Endothelial cell of umbilical vein (primary cell): ENCODE measurements at regions not wholly inside any gene's neighbourhood (a gene's known extent, or its start where the extent isn't known, plus 50 kb on each side); places are given as distances from the start of the nearest gene placed in this dataset.

Experiments used
- BruUV-seq: library from RNA; stranded (reverse); fragments of 400-500 nt; replicated peaks from 2 replicates; lab custom pipeline; 2021; lab: Mats Ljungman, UMichigan
- CTCF ChIA-PET: fragments of 300-600, 350-600 bp; sonication (Branson Sonifier 250); formaldehyde crosslinking; loops from one replicate; lab custom pipeline; 2021; ENCODE audit warnings: antibody characterized with exemption, inconsistent platforms; lab: Charles Lee
- POLR2A ChIA-PET: fragments of 300-600, 350-600 bp; sonication (Branson Sonifier 250); formaldehyde crosslinking; loops from one replicate; lab custom pipeline; 2021; ENCODE audit warnings: antibody characterized with exemption, inconsistent platforms; lab: Charles Lee
- DNase-seq: peaks from one replicate; pipeline ENCODE4 v3.0.0-alpha.2; 2011; ENCODE audit warnings: low read depth, low spot score
- FAIRE-seq: peaks from 2 replicates; lab custom pipeline; 2011; peaks lifted over from hg19 to GRCh38; lab: Jason Lieb, UNC
- H2AFZ ChIP-seq: 2 replicates; pipeline ENCODE4 v1.6.0; 2012; ENCODE audit warnings: low read depth, low read length, control low read depth, inconsistent platforms
- H3K27ac ChIP-seq: 2 replicates; pipeline ENCODE4 v1.5.1; 2011; ENCODE audit warnings: low read depth, mild to moderate bottlenecking, control low read depth, low read length, moderate library complexity; ENCODE audit not compliant: insufficient read depth
- H3K27me3 ChIP-seq, 2 experiments: 2 replicates each; pipeline versions ENCODE4 v1.6.0 to v1.6.1; 2011; ENCODE audit warnings: low read length in 2 of 2, mixed read lengths in 1 of 2; ENCODE audit not compliant: control insufficient read depth in 2 of 2, insufficient read depth in 2 of 2
- H3K36me3 ChIP-seq, 2 experiments: 2 replicates in 1 of 2; 3 replicates in 1 of 2; pipeline ENCODE4 v1.5.1; 2011; ENCODE audit warnings: low read length in 2 of 2, mild to moderate bottlenecking in 1 of 2, moderate library complexity in 1 of 2; ENCODE audit not compliant: control insufficient read depth in 2 of 2, insufficient read depth in 2 of 2; ENCODE audit errors: extremely low read depth in 1 of 2
- H3K4me1 ChIP-seq: 3 replicates; pipeline ENCODE4 v1.5.1; 2011; ENCODE audit warnings: mild to moderate bottlenecking, low read length; ENCODE audit not compliant: control insufficient read depth, insufficient read depth; ENCODE audit errors: extremely low read depth
- H3K4me2 ChIP-seq: 2 replicates; pipeline ENCODE4 v1.6.1; 2011; ENCODE audit warnings: low read length, control low read depth, mixed read lengths; ENCODE audit not compliant: insufficient read depth
- H3K4me3 ChIP-seq, 3 experiments: fragments of 200-600 bp in 1 of 3; sonication (generic), shearing (Covaris generic) in 1 of 3; replicated peaks in 1 of 3; 2 replicates each; pipeline ENCODE4 v1.5.1; 2011 to 2016; ENCODE audit warnings: control low read depth in 3 of 3, low read length in 3 of 3, mild to moderate bottlenecking in 2 of 3, inconsistent platforms in 1 of 3, low read depth in 1 of 3, moderate library complexity in 1 of 3; ENCODE audit not compliant: insufficient read depth in 1 of 3
- H3K79me2 ChIP-seq: 2 replicates; pipeline ENCODE4 v1.6.0; 2012; ENCODE audit warnings: low read length, inconsistent platforms; ENCODE audit not compliant: control insufficient read depth, insufficient read depth
- H3K9ac ChIP-seq: replicated peaks from 2 replicates; pipeline ENCODE3; 2011; ENCODE audit warnings: low read length, control low read depth; ENCODE audit not compliant: insufficient read depth; ENCODE audit errors: extremely low read depth
- H3K9me1 ChIP-seq: replicated peaks from 3 replicates; pipeline ENCODE4 v1.6.0; 2011; ENCODE audit warnings: mild to moderate bottlenecking, low read length; ENCODE audit not compliant: control insufficient read depth, insufficient read depth; ENCODE audit errors: extremely low read depth
- H3K9me3 ChIP-seq: replicated peaks from 2 replicates; pipeline ENCODE4 v1.5.1; 2012; ENCODE audit warnings: low read length, inconsistent platforms; ENCODE audit not compliant: control insufficient read depth, insufficient read depth
- H4K20me1 ChIP-seq: replicated peaks from 2 replicates; pipeline ENCODE3; 2011; ENCODE audit warnings: mild to moderate bottlenecking, low read length; ENCODE audit not compliant: control insufficient read depth, insufficient read depth; ENCODE audit errors: extremely low read depth
- CTCF ChIP-seq, 2 donors: IDR thresholded peaks; 1 replicate in 1 of 2; 2 replicates in 1 of 2; pipeline ENCODE4 v1.5.1; 2011; ENCODE audit warnings: low read length in 2 of 2, mild to moderate bottlenecking in 2 of 2, moderate library complexity in 2 of 2, control low read depth in 1 of 2, inconsistent platforms in 1 of 2, low read depth in 1 of 2; ENCODE audit not compliant: insufficient read depth in 1 of 2; ENCODE audit errors: extremely low read depth in 1 of 2
- EZH2 ChIP-seq: IDR thresholded peaks from 2 replicates; pipeline ENCODE4 v1.6.1; 2012; ENCODE audit warnings: borderline replicate concordance, low read depth, mild to moderate bottlenecking, moderate library complexity, low read length, inconsistent platforms; ENCODE audit not compliant: severe bottlenecking
- FOS ChIP-seq: IDR thresholded peaks from 2 replicates; pipeline ENCODE4 v1.6.1; 2011; ENCODE audit warnings: mild to moderate bottlenecking, low read length, moderate library complexity, borderline replicate concordance; ENCODE audit not compliant: insufficient read depth
- GATA2 ChIP-seq: IDR thresholded peaks from 2 replicates; pipeline ENCODE4 v1.7.0; 2011; ENCODE audit warnings: low read depth, mild to moderate bottlenecking, moderate library complexity, mixed read lengths, low read length; ENCODE audit not compliant: insufficient read length, insufficient read depth
- JUN ChIP-seq: IDR thresholded peaks from 2 replicates; pipeline ENCODE4 v1.6.1; 2011; ENCODE audit warnings: borderline replicate concordance, low read depth; ENCODE audit not compliant: insufficient read length, insufficient read depth
- MAX ChIP-seq: IDR thresholded peaks from 2 replicates; pipeline ENCODE4 v1.6.1; 2011; ENCODE audit not compliant: insufficient read depth, insufficient read length
- MYC ChIP-seq: IDR thresholded peaks from one replicate; pipeline ENCODE4 v1.6.1; 2011; ENCODE audit warnings: mild to moderate bottlenecking, low read depth, low read length
- POLR2AphosphoS5 ChIP-seq: IDR thresholded peaks from 2 replicates; pipeline ENCODE4 v1.6.1; 2012; ENCODE audit warnings: low read depth, mild to moderate bottlenecking, control low read depth, low read length, moderate library complexity; ENCODE audit not compliant: insufficient read depth
- dilution Hi-C: fragments of 300-500 bp; cut with MboI; formaldehyde crosslinking; loops from one replicate; pipeline ENCODE4 v1.15.0; 2019; ENCODE audit warnings: low sequenced_read_pairs; ENCODE audit not compliant: extremely low pct_ligation_motif_present
- intact Hi-C: fragments of 100-400 bp; cut with micrococcal nuclease; formaldehyde crosslinking; loops from one replicate; pipeline ENCODE4 v1.10.0; 2022

DNA sequence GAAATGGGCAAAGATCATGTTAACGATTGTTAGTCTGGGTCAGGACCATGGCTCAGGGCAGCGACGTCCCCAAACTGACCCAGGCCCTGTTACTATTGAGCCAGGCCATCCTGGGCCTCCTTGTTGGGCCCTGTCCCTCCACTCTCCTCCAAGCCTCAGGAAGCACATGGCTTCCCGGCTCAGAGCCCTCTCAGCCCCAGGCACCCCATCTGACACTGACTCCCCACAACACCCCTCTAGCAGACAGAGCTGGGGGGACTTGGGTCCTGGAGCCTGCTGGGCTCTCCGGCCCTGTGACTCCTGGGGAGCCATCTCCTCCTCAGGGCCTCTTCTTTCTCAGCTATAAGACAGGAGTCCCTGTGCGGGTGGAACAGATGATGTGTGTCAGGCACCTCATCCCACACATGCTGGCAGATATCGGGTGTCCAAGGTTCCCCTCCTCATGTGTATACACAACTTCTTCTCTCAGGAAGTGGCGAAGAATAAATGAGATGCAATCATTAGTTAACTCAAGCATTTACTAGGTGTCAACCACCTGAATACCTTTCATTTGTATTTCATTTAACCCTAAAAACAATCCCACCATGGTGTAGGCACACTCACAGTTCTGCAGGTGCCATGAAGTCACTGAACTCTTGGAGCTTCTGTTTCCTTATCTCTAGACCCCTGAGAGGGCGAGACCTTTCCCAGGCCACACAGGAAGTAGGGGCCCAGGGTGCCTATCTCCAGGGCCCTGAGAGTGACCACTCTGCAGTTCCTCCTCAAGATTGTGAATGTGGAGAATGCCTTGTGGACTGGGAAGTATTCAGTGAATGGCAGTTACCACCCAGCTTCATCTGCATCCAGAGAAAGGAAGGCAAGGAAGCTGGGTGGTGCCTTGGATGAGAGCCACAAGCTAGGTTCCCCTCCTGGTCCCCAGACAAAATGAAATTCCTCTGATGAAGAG, 282.5 kb upstream of the TLE3 start:
- intact Hi-C loops (no loop called here), dilution Hi-C loops (no loop called here)
- DNase-seq (no peak), FAIRE-seq (no peak)
- Histone ChIP-seq H4K20me1 (no peaks in the 10 kb centered on the region), H3K27ac (no peak overlapping the region), H3K9me3 (no peaks in the 10 kb centered on the region), H3K27me3 (peaks cover 8 to 19% of the 10 kb centered on the region in 2 experiments), H3K4me1 (no peaks in the 10 kb centered on the region), H3K4me2 (no peak overlapping the region), H3K4me3 (no peak overlapping the region), H3K79me2 (no peaks in the 10 kb centered on the region), H3K9me1 (no peaks in the 10 kb centered on the region), H3K9ac (no peak overlapping the region), H2AFZ (no peak overlapping the region), H3K36me3 (no peaks in the 10 kb centered on the region)
- TF ChIP-seq GATA2: no peak
- TF ChIP-seq MYC: no peak
- TF ChIP-seq FOS: no peak
- no peak for TF ChIP-seq POLR2AphosphoS5
- no peak for TF ChIP-seq MAX
- TF ChIP-seq CTCF (IDR thresholded peaks at IDR 0.05; ENCODE audit: extremely low read depth in 1 of 2, insufficient read depth in 1 of 2, low read depth in 1 of 2, low read length in 2 of 2): no peak
- no peak for TF ChIP-seq JUN
- TF ChIP-seq EZH2: no peak
- CTCF ChIA-PET: interaction anchor here (1.0 to 1.2 kb wide), 2 partner anchors 10 to 108 kb away, joined by 4 read pairs; no protein-coding TSS in a partner anchor
- POLR2A ChIA-PET: no interaction called here
- BruUV-seq: no TSS peak
